ENCODE measurements at regions not wholly inside any gene's neighbourhood (a gene's known extent, or its start where the extent isn't known, plus 50 kb on each side); places are given as distances from the start of the nearest gene placed in this dataset.
"Not testable (repeated sequence)": the region's sequence is repeated elsewhere in the genome, so short reads cannot be mapped to it uniquely, and the experiment has no call there.

DNA sequence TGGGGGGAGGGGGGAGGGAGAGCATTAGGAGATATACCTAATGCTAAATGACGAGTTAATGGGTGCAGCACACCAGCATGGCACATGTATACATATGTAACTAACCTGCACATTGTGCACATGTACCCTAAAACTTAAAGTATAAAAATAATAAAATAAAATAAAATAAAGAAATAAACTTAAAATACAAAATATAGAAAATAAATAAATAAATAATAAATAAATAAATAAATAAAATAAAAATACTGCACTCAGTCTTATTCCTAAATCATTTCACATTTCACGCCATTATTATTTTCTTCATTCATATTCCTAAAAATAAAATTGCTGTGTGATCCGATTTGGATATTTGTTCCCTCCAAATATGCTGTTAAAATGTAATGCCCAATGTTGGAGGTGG lies 156.5 kb upstream of the CCNG1 start:
- DNase-seq: not testable (repeated sequence)

DNA sequence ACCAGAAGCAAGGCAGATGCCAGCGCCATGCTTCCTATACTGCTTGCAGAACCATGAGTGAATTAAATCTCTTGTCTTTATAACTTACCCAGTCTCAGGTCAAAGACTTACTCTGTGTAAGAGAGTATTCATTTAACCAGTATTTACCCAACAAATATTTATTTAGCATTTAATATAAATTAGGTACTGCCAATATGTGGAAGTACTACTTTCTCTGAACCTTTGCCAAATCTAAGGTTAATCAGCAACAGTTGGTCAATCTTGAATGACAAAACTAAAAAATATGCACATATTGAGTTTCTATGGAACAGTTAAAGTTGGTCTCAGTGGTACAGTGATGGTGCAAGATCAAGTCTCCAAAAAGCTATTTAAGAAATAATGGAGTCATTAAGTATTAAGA lies 155.9 kb upstream of the CCNG1 start:
- no peak for DNase-seq

DNA sequence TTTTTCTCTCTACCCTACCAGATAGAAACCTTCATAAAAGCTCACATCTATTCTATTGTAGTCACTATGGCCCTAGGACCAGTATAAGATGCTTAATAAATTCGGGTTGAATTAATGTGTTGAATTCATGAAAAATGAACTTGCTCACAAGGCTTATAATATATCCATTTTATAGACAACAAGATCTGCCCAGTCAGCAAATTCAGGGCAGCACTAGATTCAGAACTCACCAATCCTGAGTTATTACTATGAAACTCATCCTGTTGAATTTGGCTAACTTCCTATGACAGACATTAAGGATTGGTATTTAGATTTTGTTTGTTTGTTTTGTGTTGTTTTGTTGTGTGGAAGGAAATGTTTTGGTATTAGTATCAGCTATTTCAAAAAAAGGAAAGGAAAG lies 143.6 kb upstream of the CCNG1 start:
- no peak for DNase-seq

DNA sequence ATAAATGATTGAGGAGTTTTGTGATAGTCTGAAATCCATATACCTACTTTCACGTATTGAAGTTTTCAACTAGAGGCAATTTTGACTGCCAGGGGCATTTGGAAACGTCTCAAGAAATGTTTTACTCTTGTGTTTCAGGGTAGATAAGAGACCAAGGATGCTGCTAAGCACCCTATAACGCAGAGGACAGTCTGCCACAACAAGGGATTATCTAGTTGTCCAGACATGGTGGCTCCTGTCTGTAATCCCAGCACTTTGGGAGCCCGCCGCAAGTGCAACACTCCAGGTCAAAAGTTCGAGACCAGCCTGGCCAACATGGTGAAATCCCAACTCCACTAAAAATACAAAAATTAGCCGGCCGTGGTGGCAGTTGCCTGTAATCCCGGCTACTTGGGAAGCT lies 133.7 kb upstream of the CCNG1 start:
- DNase-seq: no peak

DNA sequence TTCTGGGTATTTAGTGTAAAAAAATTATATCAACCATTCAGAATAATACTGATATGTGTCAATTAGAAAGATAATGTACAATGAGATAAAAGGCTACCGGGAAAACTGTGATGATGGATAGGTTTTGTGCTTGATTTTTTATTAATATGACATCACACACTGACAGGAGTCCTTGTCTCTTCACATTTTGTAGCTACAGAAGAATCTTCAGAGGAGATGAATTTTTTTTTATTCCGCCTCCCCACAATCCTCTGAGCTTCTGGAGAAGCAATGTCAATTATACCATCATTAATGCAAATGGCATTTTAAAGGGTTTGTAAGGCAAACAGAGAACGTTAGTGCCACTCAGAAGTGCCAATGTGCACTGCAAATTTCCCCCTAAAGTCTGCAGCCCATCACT lies 131.7 kb upstream of the CCNG1 start:
- no peak for DNase-seq

DNA sequence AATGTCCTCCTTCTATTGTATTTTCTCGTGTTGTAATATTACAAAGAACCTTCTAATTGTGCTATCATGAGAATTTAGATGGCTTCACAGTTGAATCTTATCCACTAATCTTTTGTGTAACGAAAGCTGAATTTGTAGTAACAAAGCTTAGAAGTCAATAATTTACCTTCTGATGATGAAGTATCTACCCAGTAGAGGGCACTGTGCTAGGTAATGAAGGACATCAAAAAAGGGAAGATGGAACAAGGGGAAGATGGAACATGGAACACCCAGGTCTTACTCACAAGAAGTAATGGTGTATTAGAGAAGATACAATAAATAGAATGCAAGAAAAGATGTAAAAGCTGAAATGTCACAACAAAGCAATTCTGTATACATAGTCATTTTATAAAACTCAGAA lies 131.0 kb upstream of the CCNG1 start:
- no peak for DNase-seq

DNA sequence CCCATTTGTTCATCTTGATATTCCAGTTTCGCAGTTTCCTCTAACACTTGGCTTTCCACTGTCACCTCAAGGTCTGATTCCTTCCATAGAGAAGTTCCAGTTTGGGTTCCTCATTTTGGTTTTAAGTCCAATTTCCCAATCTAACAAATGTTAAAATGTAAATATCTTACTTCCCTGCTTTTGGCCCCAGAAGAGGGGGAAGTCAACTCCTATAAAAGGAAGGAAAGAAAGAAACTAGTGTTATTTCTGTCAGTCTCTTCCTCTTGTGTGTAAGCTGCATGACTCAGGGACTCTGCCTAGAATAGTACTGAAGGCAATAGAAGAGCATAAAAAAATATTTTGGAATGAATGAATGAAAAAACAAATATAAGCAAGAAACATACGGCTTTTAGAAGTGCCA lies 127.5 kb upstream of the CCNG1 start:
- no peak for DNase-seq

DNA sequence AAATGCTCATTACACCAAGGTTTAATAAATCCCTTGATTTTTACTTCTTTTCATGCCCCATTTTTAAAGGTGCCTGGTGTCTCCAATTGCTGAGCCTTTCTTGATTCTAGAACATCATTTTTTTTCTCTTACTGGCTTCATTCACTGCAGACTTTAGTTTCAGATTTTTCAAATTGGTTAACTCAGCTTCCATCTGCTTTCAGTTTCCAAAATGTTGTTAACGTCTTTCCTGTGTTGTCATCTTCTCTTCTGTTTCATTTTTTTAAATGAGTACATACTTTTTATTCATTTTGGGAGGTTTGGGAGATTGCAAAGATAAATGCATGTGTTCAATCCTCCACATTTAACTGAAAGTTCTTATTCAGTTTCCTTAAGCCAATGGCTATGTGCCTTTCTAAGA lies 126.4 kb upstream of the CCNG1 start:
- no peak for DNase-seq

DNA sequence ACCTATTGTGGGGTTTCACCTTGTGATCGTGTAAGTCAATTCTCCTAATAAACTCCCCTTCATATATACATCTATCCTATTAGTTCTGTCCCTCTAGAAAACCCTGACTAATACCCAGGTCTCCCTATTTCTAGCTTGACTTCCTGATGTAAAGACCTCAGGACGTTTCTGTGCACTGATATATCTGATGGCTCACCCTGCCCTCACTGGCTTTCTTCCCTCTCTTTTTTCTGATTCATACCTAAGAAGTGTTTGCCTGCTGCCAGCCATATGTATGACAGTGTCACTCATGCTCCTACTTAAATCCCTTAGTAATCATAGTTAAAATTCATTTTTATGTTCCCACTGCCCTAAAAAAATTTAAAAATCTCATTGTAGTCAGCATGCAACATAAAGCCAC lies 124.8 kb upstream of the CCNG1 start:
- no peak for DNase-seq

DNA sequence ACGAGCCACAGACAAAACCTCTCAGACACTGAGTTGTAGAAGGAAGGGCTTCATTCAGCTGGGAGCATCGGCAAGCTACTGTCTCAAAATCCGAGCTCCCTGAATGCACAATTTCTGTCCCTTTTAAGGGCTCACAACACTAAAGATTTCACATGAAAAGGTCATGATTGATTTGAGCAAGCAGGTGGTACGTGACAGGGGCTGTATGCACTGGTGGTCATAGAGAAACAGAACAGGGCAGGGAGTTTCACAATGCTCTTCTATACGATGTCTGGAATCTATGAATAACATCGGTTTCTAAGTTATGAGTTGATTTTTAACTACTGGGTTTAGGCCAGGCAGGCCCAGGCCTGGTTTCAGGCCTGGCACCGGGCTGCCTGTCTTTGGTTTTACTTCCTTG lies 124.3 kb upstream of the CCNG1 start:
- not testable (repeated sequence) for DNase-seq

DNA sequence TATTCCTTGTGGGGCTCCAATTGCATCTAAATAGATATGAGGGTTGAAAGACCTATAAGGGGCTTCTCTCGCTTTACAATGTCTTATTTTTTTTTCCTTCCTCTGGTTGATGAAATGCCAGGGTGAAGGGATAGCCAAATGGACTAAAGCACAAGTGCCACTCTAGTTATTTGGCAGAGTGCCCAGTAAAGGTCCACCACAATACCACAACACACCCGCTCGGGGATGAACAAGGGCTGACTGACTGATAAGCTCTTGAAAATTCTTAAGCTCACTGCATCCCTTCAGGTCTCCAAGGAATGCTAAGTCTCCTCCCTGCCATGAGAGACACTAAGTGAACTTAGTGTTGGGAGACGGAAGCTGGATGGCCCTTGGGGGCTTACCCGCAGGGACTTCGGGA lies 121.0 kb upstream of the CCNG1 start:
- not testable (repeated sequence) for DNase-seq

DNA sequence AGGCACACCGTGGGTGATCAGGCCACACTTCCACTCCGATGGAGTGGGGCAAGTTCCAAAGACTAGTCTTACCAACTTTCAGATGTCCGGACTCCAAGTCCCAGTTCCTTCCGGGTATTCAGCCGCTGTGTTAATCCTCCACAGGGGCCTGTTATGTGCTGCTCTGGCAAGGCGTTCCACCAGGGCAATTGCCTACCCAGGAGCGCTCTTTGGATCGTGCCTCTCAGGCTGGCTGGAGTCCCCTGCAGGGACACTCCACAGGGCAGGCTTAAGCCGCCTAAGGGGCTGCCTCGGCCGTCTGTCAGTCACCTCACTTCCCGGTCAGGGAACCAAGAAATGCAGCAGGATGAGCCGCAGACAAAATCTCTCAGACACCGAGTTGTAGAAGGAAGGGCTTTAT lies 118.7 kb upstream of the CCNG1 start:
- no peak for DNase-seq

DNA sequence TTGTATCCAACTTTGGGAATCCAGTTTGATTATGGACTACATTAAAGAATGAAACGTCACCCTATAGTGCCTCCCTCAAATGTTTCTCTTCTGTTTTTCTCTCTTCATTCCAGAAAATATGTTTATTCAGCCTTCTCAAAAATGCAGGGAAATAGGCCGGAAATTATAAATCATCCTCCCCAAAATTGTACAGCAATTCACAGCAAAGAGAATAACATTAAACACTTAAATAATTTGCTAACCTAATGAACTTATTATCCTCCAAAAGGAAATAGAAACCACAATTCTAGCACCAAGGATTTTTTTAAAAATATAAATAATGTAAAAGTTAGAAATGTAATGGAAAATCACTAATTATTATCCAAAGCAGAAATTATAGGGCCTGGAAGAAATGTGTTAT lies 115.9 kb upstream of the CCNG1 start:
- no peak for DNase-seq

DNA sequence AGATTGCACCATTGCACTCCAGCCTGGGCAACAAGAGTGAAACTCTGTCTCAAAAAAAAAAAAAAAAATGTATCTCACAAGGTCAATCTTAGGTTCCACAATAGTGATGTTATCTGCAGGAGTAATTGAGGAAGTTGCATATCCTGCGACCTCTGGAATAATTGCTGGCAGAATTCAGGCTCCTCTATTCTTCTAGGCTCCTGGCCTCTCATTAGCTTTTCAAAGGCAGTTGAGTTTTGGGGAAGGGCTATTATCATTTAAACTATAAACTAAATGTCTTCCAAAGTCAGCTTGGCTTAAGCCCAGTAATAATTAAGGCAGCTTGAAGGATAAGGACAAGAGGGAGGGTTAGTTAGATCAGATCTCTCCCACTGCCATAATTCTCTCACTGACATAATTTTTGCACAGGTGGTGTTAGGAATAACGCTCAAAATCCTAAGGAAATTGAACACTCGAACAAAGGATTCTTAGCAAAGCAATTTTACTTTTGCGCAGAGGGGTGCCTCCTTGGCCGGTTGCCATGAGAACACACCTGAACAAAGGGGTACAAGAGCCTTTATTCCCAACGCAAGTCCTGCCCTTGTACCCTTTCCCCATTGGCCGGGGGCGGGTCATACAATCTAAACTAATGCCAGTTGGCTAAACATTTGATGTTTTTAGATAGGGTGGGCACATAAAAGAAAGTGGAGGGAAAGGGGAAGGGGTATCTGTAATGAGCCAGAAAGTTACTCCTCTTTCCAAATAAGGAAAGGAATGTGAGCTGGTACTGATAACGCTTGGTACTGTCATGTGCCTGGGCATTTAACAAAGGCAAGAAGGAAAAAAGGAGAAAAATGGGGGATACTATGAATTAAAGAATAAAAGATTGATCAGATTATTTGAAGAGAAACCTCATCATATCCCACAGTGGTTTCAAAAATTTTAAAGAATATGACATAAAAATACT lies 106.4 kb upstream of the CCNG1 start:
- no peak for DNase-seq

DNA sequence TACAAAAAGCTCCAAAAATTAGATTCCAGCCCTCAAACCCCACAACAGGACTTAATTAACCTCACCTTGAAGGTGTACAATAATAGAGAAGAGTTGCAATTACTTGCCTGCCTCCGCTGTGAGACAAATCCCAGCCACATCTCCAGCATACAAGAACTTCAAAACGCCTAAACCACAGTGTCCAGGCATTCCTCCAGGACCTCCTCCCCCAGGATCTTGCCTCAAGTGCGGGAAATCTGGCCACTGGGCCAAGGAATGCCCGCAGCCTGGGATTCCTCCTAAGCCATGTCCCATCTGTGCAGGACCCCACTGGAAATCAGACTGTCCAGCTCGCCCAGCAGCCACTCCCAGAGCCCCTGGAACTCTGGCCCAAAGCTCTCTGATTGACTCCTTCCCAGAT lies 101.3 kb upstream of the CCNG1 start:
- not testable (repeated sequence) for DNase-seq

DNA sequence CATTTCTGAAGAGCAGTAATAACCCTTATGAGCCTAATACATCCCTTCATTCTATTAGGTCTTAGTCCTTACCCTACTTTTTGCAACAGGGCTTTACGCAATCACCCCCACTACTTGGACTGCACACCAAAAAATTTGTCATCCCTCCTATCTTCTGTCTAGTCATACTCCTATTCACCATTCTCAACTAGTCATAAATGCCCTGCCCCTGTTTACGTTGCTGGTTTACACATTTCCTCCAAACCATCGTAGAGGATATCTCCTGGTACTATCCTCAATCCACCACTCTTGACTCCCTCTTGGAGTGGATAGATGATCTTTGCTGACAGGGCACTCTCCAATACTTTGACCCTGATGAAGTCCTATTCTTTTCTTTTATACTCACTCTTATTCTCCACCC lies 98.2 kb upstream of the CCNG1 start:
- DNase-seq: no peak

DNA sequence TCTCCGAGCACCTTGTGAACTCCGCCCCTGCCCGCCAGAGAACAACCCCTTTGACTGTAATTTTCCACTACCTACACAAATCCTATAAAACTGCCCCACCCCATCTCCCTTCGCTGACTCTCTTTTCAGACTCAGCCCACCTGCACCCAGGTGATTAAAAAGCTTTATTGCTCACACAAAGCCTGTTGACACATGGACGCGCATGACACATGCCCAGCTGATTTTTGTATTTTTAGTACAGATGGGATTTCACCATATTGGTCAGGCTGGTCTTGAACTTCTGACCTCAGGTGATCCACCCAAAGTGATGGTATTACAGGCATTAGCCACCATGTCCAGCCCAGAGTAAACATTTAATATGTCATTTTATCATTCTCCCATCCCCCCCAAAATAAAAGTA lies 97.0 kb upstream of the CCNG1 start:
- not testable (repeated sequence) for DNase-seq

DNA sequence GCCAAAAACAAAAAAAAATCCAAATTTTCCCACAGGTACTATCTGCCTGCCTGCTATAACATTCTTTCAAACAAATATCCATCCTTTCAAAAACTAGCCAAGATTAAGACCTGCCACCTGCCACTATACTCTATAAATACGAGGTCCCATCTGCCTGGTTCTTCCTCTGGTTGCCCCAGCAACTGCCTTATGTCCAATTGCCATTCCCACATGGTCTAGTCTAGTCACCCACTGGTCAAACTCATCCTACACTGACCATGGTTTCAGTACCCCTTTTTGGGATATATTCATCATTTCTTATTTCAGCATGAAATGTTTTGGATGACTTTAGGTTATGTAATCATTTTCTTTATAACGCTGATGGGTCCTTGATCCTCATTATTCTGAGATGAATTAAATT lies 95.1 kb upstream of the CCNG1 start:
- DNase-seq: no peak

DNA sequence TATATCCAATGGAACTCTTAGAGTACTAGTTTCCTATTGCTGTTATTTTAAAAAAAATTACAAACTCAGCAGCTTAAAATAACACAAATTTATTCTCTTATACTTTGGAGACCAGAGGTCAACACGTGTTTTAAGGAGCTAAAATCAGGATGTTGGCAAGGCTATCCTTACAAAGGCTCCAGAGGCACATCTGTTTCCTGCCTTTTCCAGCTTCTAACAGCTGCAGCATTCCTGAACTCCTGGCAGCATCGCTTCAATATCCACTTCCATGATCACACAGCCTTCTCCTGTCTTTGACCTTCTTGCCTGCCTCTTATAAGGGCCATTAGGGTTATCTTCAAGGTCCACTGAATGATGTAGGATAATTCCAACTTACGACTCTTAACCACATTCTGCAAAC lies 92.2 kb upstream of the CCNG1 start:
- peak; percentile 38 for DNase-seq

DNA sequence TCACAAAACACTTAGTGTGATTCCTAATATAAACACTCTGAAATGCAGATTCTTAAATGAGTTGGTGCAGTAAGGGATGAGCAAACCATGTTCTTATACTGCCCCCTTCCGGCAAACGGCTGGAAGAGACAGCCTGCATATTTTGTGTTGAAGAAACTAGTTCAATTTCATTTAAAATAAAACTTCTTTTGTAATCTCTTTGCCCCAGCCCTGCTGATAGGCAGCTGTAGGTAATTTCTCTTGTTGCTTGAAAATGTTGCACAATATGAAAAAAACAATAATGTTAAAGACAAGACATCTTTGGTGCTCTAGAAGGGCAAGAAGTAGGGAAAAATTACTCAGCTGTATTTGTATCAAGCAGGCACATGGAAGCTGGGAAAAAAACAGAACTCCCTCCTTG lies 89.7 kb upstream of the CCNG1 start:
- peak; percentile 83 for DNase-seq

DNA sequence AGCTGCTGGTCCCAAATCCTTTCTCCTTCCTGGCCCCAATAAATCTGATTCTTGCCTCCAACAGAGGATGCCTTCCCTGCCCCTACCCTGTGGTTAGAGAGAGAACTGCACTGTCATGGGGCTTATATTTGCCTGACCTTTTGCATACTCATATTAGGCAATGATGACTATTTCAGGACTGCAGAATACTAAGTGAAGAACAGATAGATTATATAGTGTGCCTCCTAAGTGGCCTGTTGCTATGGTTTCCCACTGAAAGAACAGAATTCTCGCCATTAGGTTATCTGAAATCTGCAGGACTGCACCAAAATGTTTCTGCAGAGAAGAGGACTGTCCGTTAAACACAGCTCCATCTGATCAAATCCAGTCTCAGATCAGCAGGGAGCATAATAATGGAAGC lies 87.3 kb upstream of the CCNG1 start:
- DNase-seq: no peak

DNA sequence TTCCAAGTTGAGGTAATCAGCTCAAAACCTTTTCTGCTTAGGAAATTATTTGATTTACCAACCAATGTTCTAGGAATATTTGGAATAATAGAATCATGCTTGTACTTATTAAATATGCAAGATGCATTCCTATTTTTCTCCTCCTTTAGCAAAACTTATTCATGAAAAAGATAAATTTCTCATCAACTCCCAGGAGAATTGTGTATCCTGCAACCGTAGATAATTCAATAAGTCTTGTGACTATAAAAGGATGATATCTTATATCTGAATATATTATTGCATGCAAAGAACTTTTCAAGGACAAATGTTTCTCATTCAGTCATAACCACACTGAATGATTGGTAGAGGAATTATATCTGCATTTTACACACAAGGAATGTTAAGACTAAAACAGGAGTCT lies 84.9 kb upstream of the CCNG1 start:
- DNase-seq: no peak

DNA sequence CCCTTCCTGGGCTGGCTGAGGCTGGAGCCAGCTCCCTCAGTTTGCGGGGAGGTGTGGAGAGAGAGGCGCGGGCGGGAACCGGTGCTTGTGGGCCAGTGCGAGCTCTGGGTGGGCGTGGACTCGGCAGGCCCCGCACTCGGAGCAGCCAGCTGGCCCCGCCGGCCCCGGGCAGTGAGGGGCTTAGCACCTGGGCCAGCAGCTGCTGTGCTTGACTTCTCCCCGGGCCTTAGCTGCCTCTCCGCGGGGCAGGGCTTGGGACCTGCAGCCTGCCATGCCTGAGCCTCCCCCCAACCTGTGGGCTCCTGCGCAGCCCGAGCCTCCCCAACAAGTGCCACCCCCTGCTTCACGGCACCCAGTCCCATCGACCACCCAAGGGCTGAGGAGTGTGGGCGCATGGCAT lies 81.6 kb upstream of the CCNG1 start:
- DNase-seq: not testable (repeated sequence)

DNA sequence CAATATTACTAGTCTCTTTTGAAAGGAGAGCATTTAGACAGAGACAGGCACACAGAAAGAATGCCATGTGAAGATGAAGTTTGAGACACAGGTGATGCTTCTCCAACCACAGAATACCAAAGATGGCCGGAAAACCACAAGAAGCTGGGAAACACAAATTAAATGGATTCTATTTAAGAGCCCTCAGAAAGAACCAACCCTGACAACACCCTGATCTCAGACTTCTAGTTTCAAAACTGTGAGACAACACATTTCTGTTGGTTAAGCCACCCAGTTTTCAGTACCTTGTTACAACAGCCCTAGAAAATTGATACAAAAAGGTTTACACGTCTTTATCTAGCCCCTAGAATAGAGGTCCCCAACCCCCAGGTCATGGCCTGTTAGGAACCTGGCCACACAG lies 79.8 kb upstream of the CCNG1 start:
- DNase-seq: no peak

DNA sequence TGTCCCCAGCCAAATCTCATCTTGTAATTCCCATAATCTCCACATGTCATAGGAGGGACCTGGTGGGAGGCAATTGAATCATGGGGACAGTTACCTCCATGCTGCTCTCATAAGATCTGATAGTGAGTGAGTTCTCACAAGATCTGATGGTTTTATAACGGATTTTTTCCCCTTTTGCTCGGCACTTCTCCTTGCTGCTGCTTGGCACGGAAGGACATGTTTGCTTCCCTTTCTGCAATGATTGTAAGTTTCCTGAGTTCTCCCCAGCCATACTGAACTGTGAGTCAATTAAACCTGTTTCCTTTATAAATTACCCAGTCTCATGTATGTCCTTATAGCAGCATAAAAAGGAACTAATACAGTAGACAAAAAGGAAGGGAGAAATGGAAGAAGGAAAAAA lies 76.7 kb upstream of the CCNG1 start:
- DNase-seq: no peak
